ENCODE measurements at regions not wholly inside any gene's neighbourhood (a gene's known extent, or its start where the extent isn't known, plus 50 kb on each side); places are given as distances from the start of the nearest gene placed in this dataset.

- TF ChIP-seq CREB1 (IDR thresholded peaks at IDR 0.05; ENCODE audit: low read depth): no peak
- no peak for TF ChIP-seq BRCA1 (IDR thresholded peaks at IDR 0.05; ENCODE audit: low read depth, low read length)
- no peak for TF ChIP-seq RELA (IDR thresholded peaks at IDR 0.05; ENCODE audit: borderline replicate concordance, partially characterized antibody)
- TF ChIP-seq RB1 (IDR thresholded peaks at IDR 0.05; ENCODE audit: borderline replicate concordance): no peak
Measured at GRCh38 chr1:220462752-220463151, 65.2 kb upstream of the MARK1 start (continued).

- Histone ChIP-seq H3K27ac (ENCODE audit: control insufficient read depth, insufficient read depth) (no peak overlapping the region), H2AFZ (ENCODE audit: control insufficient read depth, low read depth, low read length) (no peak overlapping the region), H3K4me1 (ENCODE audit: control insufficient read depth, insufficient read depth, low read length) (no peaks in the 10 kb centered on the region), H3K9me3 (replicated peaks; ENCODE audit: control insufficient read depth, insufficient read depth, low read length) (no peaks in the 10 kb centered on the region), H3K27me3 (replicated peaks in 1 of 2; ENCODE audit: control insufficient read depth in 2 of 2, insufficient read depth in 2 of 2, low read length in 1 of 2) (no peaks in the 10 kb centered on the region), H3K4me3 (no peak overlapping the region), H4K20me1 (ENCODE audit: control insufficient read depth, insufficient read depth) (no peaks in the 10 kb centered on the region), H3K36me3 (ENCODE audit: control insufficient read depth in 2 of 2, insufficient read depth in 2 of 2, low read length in 1 of 2) (no peaks in the 10 kb centered on the region), H3K79me2 (ENCODE audit: control insufficient read depth, insufficient read depth, low read length) (no peaks in the 10 kb centered on the region), H3K4me2 (ENCODE audit: control insufficient read depth, insufficient read depth) (no peak overlapping the region), H3K9ac (ENCODE audit: control insufficient read depth, insufficient read depth, low read length) (no peak overlapping the region)
- no peak for ATAC-seq
- BruUV-seq (replicated peaks): no TSS peak
- in situ Hi-C loops (cut with MboI): no loop called here
- no peak for DNase-seq (ENCODE audit: low read depth, low spot score)
- intact Hi-C loops (cut with micrococcal nuclease; ENCODE audit: unreplicated experiment): no loop called here
- CTCF ChIA-PET: interaction anchor here (0.6 kb wide), 1 partner anchor 239 kb away, joined by 3 read pairs; no protein-coding TSS in a partner anchor
- RAD21 ChIA-PET (ENCODE audit: unreplicated experiment): no interaction called here
- SMC1A ChIA-PET (ENCODE audit: uncharacterized antibody, unreplicated experiment): no interaction called here
- TF ChIP-seq RBBP5 (conservative IDR thresholded peaks at IDR 0.05): no peak
- no peak for TF ChIP-seq EP300 (IDR thresholded peaks at IDR 0.05; ENCODE audit: borderline replicate concordance in 1 of 2, control insufficient read depth in 1 of 2, low read depth in 2 of 2, low read length in 2 of 2)
- TF ChIP-seq BACH1 (IDR thresholded peaks at IDR 0.05; ENCODE audit: borderline replicate concordance): no peak
- no peak for TF ChIP-seq PAX8 (IDR thresholded peaks at IDR 0.05)
- TF ChIP-seq EGR1 (IDR thresholded peaks at IDR 0.05; ENCODE audit: borderline replicate concordance in 1 of 2, low read depth in 2 of 2, low read length in 2 of 2): no peak
- TF ChIP-seq ZSCAN29 (IDR thresholded peaks at IDR 0.05): no peak
- TF ChIP-seq ZBTB4 (CRISPR knock-in tag; IDR thresholded peaks at IDR 0.05): no peak
- TF ChIP-seq SUPT20H (IDR thresholded peaks at IDR 0.05; ENCODE audit: borderline replicate concordance, control insufficient read depth, low read depth, low read length): no peak
- no peak for TF ChIP-seq GATAD2B (conservative IDR thresholded peaks at IDR 0.05; ENCODE audit: low read depth)
- no peak for TF ChIP-seq MYB (IDR thresholded peaks at IDR 0.05; ENCODE audit: borderline replicate concordance, low read depth, low read length)
- no peak for TF ChIP-seq KLF5 (IDR thresholded peaks at IDR 0.05; ENCODE audit: partially characterized antibody)
- no peak for TF ChIP-seq MEF2B (IDR thresholded peaks at IDR 0.05; ENCODE audit: partially characterized antibody, poor library complexity, severe bottlenecking)
- no peak for TF ChIP-seq TBL1XR1 (IDR thresholded peaks at IDR 0.05; ENCODE audit: low read depth, low read length)
- no peak for TF ChIP-seq NR2C2 (IDR thresholded peaks at IDR 0.05; ENCODE audit: borderline replicate concordance, control insufficient read depth, insufficient read length, low read depth)
- POLR2A ChIA-PET: no interaction called here
- no peak for FAIRE-seq
Measured at GRCh38 chr1:220458936-220459335, 69.0 kb upstream of the MARK1 start.
